Stimulated activated CD4-positive, alpha-beta T cell treated with anti-CD3 and anti-CD28 coated beads, Interleukin-4, amount 100 ng/mL, for 24 hours (primary cell): ENCODE measurements at regions not wholly inside any gene's neighbourhood (a gene's known extent, or its start where the extent isn't known, plus 50 kb on each side); places are given as distances from the start of the nearest gene placed in this dataset.

Experiments used
- DNase-seq: peaks from one replicate; pipeline ENCODE4 v3.0.0-alpha.2; 2020

- no peak for DNase-seq
Measured at GRCh38 chr4:180706766-180707165, 1536.4 kb upstream of the TENM3 start.

GRCh38 chr4:180710628-180711337 lies 1532.4 kb upstream of the TENM3 start:
- DNase-seq, result no peak

- no peak for DNase-seq
Measured at GRCh38 chr4:180717451-180718033, 1525.7 kb upstream of the TENM3 start.

- no peak for DNase-seq
Measured at GRCh38 chr4:180721356-180721755, 1521.8 kb upstream of the TENM3 start.

GRCh38 chr4:180726611-180727010 lies 1516.6 kb upstream of the TENM3 start:
- no peak for DNase-seq

- DNase-seq, result no peak
Measured at GRCh38 chr4:180727478-180727877, 1515.7 kb upstream of the TENM3 start.

GRCh38 chr4:180734753-180735432 lies 1508.3 kb upstream of the TENM3 start:
- no peak for DNase-seq

- DNase-seq, result no peak
Measured at GRCh38 chr4:180741703-180742102, 1501.5 kb upstream of the TENM3 start.

GRCh38 chr4:180745019-180745418 lies 1498.2 kb upstream of the TENM3 start:
- DNase-seq, result no peak

- no peak for DNase-seq
Measured at GRCh38 chr4:180751009-180751408, 1492.2 kb upstream of the TENM3 start.

GRCh38 chr4:180757927-180758326 lies 1485.3 kb upstream of the TENM3 start:
- no peak for DNase-seq

GRCh38 chr4:180766045-180766444 lies 1477.2 kb upstream of the TENM3 start:
- DNase-seq, result no peak

- DNase-seq, result no peak
Measured at GRCh38 chr4:180766944-180767729, 1476.1 kb upstream of the TENM3 start.

- DNase-seq, result no peak
Measured at GRCh38 chr4:180768610-180769009, 1474.6 kb upstream of the TENM3 start.

- DNase-seq, result no peak
Measured at GRCh38 chr4:180769791-180770190, 1473.4 kb upstream of the TENM3 start.

- DNase-seq, result no peak
Measured at GRCh38 chr4:180770265-180770664, 1472.9 kb upstream of the TENM3 start.

GRCh38 chr4:180784940-180785339 lies 1458.3 kb upstream of the TENM3 start:
- no peak for DNase-seq

- DNase-seq, result no peak
Measured at GRCh38 chr4:180788729-180789128, 1454.5 kb upstream of the TENM3 start.

GRCh38 chr4:180789929-180790328 lies 1453.3 kb upstream of the TENM3 start:
- DNase-seq, result no peak

- DNase-seq, result no peak
Measured at GRCh38 chr4:180790471-180790870, 1452.7 kb upstream of the TENM3 start.

GRCh38 chr4:180792541-180792940 lies 1450.7 kb upstream of the TENM3 start:
- no peak for DNase-seq

- DNase-seq, result no peak
Measured at GRCh38 chr4:180794333-180794732, 1448.9 kb upstream of the TENM3 start.

- no peak for DNase-seq
Measured at GRCh38 chr4:180798036-180798577, 1445.1 kb upstream of the TENM3 start.
